ENCODE measurements at regions not wholly inside any gene's neighbourhood (a gene's known extent, or its start where the extent isn't known, plus 50 kb on each side); places are given as distances from the start of the nearest gene placed in this dataset.

- peak; percentile 76 for DNase-seq
These were observed 51.5 kb upstream of the LRRC32 start for GRCh38 chr11:76721755-76722677.

GRCh38 chr11:76723142-76723541 lies 52.6 kb upstream of the LRRC32 start:
- DNase-seq = no peak

DNA sequence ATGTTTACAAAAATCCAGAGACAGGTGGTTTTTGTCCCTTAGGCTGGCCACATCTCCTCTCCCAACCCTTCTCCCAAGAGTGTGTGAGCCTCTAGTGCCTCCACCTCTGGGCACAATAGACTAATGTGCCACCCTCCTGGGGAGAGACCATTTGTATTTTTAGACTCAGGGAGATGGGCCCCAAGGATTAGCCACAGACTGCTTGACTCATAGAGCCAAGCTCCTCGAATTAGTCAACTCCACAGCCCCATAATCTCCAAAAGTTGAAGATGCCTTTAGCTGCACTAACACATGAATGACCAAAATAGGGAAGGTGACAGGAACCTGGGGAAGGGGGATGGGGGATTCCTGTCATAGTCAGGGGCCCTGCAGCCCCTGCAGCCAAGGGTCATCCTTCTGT lies 53.0 kb upstream of the LRRC32 start:
- DNase-seq = no peak

DNA sequence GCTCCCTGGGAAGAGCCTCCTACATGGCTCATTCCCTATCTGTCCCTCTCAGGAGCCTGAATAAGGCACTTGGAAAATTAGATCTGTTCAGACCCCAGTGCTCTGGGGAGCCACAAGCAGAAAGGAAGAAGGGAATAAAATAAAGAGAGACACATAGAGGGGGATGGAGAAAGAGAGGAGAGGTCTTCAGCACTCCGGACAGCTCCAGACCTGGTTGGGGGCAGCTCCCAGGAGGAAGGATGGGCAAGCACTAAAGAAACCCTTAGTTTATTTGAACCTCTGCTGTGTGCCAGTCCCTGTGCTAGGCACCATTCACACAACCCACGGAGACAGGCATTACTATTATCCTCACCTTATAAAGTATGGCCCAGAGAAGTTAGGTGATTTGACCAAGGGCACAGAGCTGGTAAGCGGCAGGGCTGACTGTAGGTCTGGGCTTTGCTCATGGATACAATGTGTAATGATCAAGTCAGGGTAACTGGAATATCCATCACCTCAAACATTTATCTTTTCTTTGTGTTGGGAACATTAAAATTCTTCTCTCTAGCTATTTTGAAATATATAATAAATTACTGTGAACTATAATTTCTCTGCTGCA lies 53.7 kb upstream of the LRRC32 start:
- DNase-seq = no peak

GRCh38 chr11:76728227-76728626 lies 54.9 kb upstream of the TSKU start:
- DNase-seq = no peak

DNA sequence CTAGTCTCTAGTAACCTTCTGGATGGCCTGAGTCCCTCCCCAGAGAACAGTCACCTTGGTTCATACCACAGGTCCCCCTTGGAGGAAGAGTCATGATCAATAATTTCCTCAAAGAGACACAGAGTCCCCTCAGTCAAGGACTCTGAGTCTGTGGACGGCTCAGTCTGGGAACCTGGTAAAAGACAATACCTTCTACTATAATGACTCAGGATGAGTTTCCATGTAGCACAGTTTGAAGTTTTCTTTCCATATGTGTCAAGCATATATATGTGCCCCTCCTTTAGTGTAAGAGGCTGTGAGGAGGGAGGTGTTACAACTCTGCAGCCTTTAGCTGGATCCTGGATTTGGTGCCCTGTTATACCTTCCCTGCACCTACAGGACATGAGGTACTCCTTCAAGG lies 54.4 kb upstream of the TSKU start:
- DNase-seq = no peak

- DNase-seq = no peak
These were observed 53.9 kb upstream of the TSKU start for GRCh38 chr11:76729214-76729613.

DNA sequence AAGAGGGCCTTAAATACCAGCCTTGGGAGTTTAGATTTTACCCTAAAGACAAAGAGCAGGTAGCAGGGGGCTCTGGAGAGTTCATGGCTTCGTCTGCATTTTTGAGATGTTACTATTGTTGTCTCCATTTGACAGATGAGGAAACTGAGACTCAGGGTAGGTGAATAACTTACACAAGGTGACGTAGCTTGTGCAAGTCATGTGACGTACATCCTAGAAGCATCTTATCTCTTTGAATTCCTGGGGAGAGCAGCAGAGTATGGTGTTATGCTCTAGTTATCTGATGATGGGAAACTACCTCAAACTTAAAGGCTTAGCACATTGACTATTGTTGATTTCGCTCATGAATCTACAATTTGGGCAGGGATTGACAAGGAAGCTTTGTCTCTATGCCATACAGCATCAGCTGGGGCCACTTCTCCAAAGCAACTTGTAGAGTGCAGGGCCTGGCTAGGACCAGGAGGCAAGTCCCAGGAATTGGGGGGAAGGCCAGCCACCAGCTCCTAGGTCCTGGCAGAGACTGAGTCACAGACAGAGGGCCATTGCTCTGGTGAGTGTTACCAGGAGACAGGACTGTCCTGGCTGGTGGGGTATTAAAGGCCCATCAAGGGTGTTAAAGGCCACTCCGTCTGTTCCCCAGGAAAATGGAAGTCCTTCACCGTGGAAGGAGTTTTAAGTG lies 52.1 kb upstream of the TSKU start:
- no peak for DNase-seq

DNA sequence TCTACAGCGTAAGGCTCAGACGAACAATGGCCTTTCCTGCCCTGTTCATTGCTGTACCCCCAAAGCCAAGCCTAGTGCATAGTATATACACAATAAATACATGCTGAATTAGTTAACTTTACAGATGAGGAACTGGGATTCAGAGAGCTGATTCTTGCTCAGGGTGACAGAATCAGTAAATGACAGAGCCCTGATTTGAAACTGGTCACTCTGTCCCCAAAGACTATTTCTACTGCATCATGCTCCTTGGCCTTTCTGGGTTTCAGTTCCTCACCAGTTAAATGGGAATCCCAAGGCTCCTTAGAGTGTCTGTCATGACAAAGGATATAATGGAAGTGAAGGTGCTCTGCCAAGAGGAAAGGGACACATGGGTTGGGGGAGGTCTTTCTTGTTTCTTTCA lies 50.5 kb upstream of the TSKU start:
- DNase-seq = no peak
